ENCODE measurements at regions not wholly inside any gene's neighbourhood (a gene's known extent, or its start where the extent isn't known, plus 50 kb on each side); places are given as distances from the start of the nearest gene placed in this dataset.

DNA sequence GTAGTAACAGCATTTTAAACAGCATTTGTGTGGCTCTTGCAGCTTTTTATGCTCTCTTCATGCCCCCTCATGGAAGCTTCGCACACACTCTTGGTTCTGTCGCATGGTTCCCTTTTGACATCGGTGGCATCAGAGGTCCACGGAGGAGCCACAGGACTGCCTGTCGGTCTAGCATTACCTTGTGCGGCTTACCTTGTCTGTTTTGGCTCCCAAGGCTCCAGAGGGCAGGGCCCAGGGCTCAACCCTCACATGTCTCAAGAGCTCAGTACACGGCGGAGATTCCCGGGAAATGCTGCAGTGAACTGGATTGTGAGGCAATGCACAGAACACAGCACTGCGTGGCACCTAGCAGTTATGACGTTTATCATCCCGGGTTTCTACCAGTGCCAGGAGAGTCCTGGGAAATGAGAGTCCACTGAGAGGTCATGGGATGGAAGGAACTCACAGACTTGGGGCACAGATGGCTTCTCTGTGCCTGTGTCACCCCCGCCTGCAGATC is 1015.8 kb downstream of the TBC1D22A start:
- DNase-seq (ENCODE audit: low read depth in 2 of 2, low spot score in 1 of 2): no peak

- DNase-seq (ENCODE audit: low read depth in 2 of 2, low spot score in 1 of 2): no peak
Measured at GRCh38 chr22:47777426-47777825, 1015.0 kb downstream of the TBC1D22A start.

- no peak for DNase-seq (ENCODE audit: low read depth in 2 of 2, low spot score in 1 of 2)
Measured at GRCh38 chr22:47776329-47776728, 1013.9 kb downstream of the TBC1D22A start.

- no peak for DNase-seq (ENCODE audit: low read depth in 2 of 2, low spot score in 1 of 2)
Measured at GRCh38 chr22:47775686-47776085, 1013.2 kb downstream of the TBC1D22A start.

GRCh38 chr22:47775191-47775590 is 1012.7 kb downstream of the TBC1D22A start:
- DNase-seq (ENCODE audit: low read depth in 2 of 2, low spot score in 1 of 2): no peak

DNA sequence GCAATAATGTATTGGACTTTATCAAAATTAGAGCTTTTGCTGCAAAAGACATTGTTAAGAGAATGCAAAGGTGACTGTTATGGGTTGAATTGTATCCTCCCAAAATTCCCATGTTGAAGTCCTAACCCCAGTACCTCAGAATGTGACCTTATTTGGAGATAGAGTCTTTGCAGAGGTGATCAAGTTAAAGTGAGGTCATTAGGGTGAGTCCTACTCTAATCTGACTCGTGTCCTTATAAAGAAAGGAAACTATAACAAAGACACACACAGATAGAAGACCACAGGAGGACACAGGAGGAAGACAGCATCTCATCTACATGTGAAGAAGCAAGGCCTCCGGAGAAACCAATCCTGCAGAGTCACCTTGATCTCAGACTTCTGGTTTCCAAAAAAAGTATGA is 1011.2 kb downstream of the TBC1D22A start:
- DNase-seq (ENCODE audit: low read depth in 2 of 2, low spot score in 1 of 2): no peak

DNA sequence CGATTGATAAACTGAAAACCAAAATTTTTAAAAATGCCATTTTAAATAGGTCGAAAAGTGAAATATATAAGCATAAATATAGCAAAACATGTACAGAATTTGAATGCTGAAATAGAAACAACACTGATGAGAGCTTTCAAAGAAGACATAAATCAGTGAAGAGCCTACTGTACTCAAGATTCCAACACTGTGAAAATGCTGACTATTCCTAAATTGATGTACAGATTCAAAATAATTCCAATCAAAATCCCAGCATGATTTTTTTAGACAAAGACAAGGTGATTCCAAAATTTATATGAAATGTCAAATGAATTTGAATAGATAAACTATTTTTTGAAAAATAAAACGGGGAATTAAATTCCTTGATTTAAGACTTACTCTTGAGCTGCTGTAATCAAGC is 1010.4 kb downstream of the TBC1D22A start:
- DNase-seq (ENCODE audit: low read depth in 2 of 2, low spot score in 1 of 2): no peak

GRCh38 chr22:47769652-47770051 is 1007.2 kb downstream of the TBC1D22A start:
- DNase-seq (ENCODE audit: low read depth in 2 of 2, low spot score in 1 of 2): no peak

DNA sequence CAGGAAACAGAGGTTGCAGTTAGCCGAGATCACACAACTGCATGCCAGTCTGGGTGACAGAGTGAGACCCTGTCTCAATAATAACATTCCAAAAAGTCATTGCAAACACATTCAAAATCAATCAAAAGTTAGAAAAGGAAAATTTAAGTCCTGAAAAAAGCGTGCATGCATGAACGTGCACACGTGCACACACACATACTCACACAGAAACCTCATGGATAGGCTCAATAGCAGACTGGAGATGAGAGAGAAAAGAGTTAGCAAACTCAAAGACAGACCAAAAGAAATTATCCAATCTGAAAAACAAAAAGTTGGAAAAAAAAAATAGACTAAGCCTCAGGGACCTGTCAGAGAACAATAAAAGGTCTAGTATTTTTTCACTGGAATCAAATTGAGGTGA is 1005.6 kb downstream of the TBC1D22A start:
- DNase-seq (ENCODE audit: low read depth in 2 of 2, low spot score in 1 of 2): no peak

GRCh38 chr22:47767403-47767802 is 1005.0 kb downstream of the TBC1D22A start:
- DNase-seq (ENCODE audit: low read depth in 2 of 2, low spot score in 1 of 2): no peak

GRCh38 chr22:47765757-47766156 is 1003.3 kb downstream of the TBC1D22A start:
- no peak for DNase-seq (ENCODE audit: low read depth in 2 of 2, low spot score in 1 of 2)

- no peak for DNase-seq (ENCODE audit: low read depth in 2 of 2, low spot score in 1 of 2)
Measured at GRCh38 chr22:47762141-47762540, 999.7 kb downstream of the TBC1D22A start.

DNA sequence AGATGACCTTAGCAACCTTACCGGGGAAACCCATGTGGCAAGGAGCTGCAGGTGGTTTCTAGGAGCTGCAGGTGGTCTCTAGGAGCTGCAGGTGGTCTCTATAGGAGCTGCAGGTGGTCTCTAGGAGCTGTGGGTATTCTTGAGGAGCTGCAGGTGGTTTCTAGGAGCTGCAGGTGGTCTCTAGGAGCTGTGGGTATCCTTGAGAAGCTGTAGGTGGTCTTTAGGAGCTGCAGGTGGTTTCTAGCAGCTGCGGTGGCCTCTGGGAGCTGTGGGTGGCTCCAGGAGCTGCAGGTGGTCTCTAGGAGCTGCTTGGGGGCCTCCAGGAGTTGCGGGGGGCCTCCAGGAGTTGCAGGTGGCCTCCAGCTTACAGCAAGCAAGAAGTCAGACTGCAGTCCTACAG is 997.5 kb downstream of the TBC1D22A start:
- no peak for DNase-seq (ENCODE audit: low read depth in 2 of 2, low spot score in 1 of 2)

DNA sequence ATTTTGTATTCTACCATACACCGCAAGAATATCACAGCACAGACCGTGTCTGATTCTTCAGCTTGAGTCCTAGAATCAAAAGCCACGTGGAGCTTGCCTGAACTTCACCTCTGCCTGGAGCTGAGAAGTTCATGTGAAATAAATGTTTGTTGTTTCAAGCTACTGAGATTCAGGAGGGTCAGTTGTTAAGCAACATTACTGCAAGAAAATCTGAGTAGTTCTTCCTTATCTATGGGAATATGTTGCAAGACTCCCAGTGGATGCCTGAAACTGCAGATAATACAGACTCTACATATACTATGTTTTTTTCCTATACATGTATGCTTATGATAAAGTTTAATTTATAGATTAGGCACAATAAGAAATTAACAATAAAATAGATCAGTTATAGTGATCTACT is 995.3 kb downstream of the TBC1D22A start:
- DNase-seq (ENCODE audit: low read depth in 2 of 2, low spot score in 1 of 2): no peak

- DNase-seq (ENCODE audit: low read depth in 2 of 2, low spot score in 1 of 2): no peak
Measured at GRCh38 chr22:47750086-47750485, 987.6 kb downstream of the TBC1D22A start.

DNA sequence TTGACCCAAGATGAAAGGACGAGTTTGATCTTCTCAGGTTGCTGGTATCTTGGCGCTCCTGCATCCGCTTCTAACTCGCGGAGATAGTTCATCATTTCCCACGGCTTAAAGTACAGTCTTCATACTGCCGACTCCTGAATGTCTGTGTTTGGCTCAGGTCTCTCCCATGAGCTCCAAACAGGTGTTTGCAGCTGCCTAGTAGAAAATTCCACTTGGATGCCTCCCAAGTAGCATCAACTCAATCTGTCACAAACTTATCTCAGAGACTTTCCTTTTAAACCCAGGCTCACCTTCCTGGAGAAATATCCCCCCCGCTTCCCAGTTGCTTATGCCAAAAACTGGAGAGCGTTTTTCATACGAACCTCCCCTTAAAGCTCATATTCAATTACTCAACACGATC is 986.5 kb downstream of the TBC1D22A start:
- no peak for DNase-seq (ENCODE audit: low read depth in 2 of 2, low spot score in 1 of 2)

DNA sequence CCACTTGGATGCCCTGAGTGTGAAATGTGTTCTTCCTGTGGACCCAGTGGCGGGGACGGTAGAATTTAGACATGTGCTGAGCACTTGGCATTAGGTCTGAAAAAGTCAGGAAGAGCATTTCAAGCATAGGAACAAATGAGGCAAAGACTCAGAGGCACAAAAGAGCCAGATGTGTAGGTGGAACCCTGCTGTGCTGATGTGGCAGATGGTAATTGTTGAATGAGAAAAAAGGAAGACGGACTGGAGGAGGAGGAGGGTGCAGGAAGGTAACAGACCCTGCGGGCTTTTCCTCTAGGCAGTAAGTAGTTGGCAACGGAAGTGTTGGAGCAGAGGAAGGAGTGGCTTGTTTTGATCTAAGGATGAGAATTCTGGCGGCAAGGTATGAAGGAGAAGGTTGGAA is 985.8 kb downstream of the TBC1D22A start:
- DNase-seq (ENCODE audit: low read depth in 2 of 2, low spot score in 1 of 2): no peak

GRCh38 chr22:47740109-47740805 is 977.8 kb downstream of the TBC1D22A start:
- DNase-seq (ENCODE audit: low read depth in 2 of 2, low spot score in 1 of 2): no peak

GRCh38 chr22:47739291-47740015 is 977.0 kb downstream of the TBC1D22A start:
- no peak for DNase-seq (ENCODE audit: low read depth in 2 of 2, low spot score in 1 of 2)

- DNase-seq (ENCODE audit: low read depth in 2 of 2, low spot score in 1 of 2): no peak
Measured at GRCh38 chr22:47738472-47739013, 976.1 kb downstream of the TBC1D22A start.

DNA sequence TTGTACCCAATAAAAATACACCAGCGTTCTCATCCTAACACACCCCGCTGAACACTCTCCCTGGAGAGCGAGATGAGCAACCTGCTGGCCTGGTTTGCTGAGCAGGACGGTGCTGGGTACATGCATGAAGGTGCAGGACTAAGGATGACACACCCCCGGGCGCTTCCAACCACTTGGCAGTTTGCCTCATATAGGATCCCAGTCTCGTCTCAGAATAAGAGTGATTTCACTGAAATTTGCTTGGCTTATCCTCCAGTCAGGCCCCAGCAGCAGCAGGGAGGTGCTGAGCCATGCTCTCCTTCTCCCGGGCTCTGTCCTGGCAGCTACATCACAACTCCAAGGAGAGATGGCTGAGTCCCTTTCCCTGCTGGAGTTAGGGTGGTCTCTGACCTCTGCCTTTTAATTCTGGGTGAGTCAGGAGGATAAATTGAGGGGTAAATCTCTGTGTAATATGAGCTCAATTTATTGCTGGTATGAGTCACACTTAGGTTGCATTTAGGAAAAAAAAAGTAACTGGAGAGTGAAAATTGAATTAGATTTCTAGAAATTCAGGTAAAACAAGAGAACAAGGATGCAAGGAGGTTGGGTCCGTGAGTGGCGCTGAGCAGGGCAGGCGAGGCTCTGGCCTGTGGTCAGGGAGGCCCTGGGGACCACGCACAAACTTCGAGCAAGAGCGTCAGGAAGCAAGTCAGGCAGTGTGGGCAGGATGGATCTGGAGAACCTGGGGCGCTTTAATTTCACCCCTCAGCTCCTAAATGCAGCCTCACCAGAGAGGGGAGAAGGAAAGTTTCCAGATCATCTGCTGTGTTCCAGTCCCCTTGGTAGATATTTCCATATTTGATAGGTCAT is 974.0 kb downstream of the TBC1D22A start:
- no peak for DNase-seq (ENCODE audit: low read depth in 2 of 2, low spot score in 1 of 2)

All from stimulated activated CD8-positive, alpha-beta memory T cell treated with anti-CD3 and anti-CD28 coated beads, Interleukin-4, amount 100 ng/mL, for 4 hours (primary cell).